ENCODE measurements at regions not wholly inside any gene's neighbourhood (a gene's known extent, or its start where the extent isn't known, plus 50 kb on each side); places are given as distances from the start of the nearest gene placed in this dataset.

DNA sequence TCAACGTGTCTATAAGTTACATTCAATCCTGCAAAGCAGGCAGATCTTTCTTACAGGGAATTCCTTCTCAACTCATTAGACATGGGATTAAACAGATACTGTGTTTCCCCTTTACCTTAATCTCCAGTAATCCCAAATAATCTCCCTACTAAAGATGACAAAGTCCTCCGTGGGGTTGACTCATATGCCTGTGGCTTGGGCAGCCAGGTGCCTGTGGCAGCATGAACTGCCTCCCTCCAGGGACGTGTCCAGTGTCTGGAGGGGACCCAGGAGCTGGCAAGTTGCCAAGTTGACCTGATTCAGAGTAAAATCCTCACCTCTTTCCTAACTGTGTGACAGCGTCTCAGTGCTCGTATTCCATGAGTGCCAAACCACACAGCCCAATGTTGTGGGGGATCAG is 94.6 kb upstream of the PTCH1 start:
- no peak for DNase-seq

- no peak for DNase-seq
These were observed 93.4 kb upstream of the PTCH1 start for GRCh38 chr9:95610006-95610785.

GRCh38 chr9:95609426-95609825 is 92.7 kb upstream of the PTCH1 start:
- no peak for DNase-seq

DNA sequence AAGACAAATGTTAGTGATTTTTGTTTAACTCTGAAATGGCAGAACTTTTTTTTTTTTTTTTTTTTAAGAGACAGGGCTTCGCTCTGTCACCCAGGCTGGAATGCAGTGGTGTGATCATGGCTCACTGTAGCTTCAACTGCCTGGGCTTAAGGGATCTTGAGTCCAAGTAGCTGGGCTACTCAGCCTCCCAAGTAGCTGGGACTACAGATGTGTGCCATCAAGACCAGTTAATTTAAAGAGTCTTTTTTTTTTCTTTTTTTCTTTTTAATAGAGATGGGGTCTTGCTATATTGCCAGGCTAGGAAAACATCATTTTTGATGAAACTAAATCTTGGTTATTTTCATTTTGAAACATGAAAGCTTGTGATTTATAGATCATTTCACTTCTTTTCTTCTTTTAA is 91.6 kb upstream of the PTCH1 start:
- no peak for DNase-seq

GRCh38 chr9:95607507-95607906 is 90.7 kb upstream of the PTCH1 start:
- no peak for DNase-seq

DNA sequence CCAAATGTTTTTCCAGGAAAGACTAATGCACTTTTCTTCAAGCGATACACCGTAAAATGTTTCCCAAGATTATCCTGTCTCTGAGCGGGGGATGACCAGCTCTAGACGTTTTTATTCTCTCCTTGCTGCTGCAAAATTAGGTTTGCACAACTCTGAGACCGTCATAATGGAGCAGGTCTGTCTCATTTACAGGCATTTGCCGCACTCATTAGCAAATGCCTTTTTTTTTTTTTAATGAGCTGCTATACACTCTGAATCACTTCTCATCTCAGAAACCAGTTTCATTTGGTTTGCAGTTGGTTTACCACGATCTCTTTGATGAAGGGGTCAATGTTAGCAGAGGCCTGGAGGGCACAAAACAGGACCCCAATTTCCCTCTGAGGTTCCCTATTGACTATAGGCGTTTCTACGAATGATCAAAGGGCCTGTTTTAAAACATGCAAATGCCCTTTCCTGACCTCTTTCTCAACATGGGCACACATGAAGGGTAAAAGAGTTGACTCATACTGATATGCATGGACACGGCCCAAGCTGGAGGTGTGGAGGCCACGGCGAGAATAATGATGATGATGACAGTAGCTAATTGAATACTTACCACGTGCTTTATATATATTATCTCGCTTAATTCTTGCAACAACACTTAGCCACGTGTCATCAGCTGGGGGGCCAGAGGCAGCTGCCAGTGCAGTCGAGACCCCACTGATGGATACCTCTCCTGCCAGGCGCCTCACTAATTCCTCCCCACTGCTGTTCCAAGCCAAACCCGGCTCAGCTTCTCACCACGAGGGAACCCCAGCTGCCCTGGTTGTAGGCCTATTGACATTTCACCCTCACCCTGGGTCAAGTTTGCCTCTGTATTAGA is 89.9 kb upstream of the PTCH1 start:
- no peak for DNase-seq

- no peak for DNase-seq
These were observed 89.2 kb upstream of the PTCH1 start for GRCh38 chr9:95605816-95606488.

- no peak for DNase-seq
These were observed 88.3 kb upstream of the PTCH1 start for GRCh38 chr9:95605101-95605500.

GRCh38 chr9:95598236-95598635 is 81.5 kb upstream of the PTCH1 start:
- no peak for DNase-seq

GRCh38 chr9:95595721-95596295 is 79.0 kb upstream of the PTCH1 start:
- DNase-seq = no peak

- DNase-seq = no peak
These were observed 76.2 kb upstream of the PTCH1 start for GRCh38 chr9:95592931-95593330.

- DNase-seq = no peak
These were observed 72.2 kb upstream of the PTCH1 start for GRCh38 chr9:95588724-95589588.

DNA sequence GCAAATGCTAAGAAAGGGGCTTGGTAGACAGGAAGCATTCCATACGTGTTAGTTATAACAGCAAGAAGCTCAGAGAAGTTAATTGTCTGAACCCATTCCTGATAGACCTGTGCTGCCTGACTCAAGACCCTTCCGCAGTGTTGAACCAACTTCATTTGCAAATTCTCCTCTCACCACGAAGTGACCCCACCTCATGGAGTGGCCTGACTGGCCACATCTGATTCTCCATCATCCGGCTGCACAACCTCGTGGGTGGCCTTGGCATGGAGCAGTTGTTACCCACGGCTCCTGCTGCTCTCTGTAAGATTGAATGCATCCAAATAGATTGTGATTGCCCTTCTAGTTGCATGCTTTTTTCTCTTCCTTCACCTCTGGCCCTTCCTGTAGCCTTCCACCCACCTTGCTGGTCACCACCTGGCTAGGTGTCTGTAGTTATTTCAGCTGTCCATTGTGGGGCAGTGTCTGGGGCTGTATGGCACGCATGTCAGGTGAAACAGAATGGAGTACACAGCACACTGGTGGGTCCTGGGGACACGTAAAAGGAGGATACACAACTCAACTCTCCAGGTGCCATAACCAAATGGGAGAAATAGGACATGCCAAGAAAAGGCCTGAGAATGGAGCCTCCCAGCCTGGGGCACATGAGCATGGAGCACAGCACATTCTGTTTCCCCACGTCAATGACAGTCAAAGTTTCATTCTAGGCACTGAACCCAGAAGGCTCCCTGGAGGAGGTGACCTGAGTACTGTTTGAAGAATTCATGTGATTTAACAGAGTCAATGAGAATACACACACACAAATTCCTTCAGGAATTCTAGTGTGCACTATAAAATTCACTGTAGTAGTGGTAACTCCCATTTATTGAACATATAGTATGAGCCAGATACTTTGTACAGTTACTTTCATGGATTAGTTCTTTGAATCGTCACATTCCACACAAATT is 70.5 kb upstream of the PTCH1 start:
- DNase-seq = no peak

DNA sequence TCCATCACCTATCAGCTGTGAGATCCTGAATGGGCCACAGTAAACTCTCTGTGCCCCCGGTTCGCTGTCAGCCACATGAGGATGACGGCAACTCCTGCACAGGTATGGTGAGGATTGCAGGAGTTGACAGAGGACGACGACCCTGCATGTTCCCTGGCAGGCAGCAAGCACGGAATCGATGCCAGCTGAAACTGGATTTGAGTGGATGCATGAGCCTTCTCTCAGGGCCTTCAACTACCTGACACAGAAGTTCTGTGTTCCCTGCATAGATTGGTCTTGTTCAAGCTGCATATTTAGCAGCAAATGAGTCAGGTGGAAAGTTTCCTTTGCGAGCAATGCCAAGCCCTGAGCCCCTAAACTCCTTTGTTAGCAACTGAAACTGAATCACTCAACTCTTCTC is 69.6 kb upstream of the PTCH1 start:
- no peak for DNase-seq

DNA sequence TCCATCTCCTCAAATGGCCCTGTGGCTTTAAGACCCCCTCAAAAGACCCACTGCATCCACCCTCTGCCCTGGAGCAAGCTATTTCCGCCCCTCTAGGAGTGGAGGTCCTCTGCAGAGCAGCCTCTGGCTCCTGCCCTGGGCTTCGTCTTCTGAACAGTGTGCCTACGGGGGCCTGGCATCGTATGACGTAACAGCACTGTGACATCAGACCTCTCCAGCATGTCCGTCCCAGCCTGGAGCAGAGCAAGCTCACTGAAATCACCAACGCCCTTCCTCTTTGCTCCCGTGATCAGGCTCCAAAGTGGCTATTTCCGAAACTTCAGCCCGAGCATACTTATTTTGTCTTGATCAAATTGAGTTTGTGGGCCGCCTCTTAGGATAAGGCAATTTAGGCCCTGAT is 69.1 kb upstream of the PTCH1 start:
- no peak for DNase-seq

- no peak for DNase-seq
These were observed 67.4 kb upstream of the PTCH1 start for GRCh38 chr9:95584176-95584575.

DNA sequence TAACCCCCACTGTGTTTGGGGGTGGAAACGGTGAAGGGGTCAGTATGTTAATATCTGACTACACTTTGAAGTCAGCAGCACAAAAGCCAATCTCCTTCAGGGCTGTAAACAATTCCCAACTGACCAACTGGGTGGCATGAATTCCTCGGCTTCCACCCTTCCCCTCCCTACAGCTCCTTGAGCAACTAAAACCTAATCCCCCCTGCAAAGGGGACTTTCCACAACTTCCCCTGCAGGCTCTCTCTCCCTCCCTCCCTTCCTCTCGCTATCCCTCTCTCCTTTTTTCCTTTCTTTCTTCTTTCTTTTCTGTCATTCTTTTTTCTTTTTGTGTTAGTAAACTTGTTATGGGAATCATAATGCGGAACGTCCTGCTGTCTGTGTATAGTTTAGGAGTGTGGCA is 65.1 kb upstream of the PTCH1 start:
- no peak for DNase-seq

- no peak for DNase-seq
These were observed 64.3 kb upstream of the PTCH1 start for GRCh38 chr9:95580812-95581761.

DNA sequence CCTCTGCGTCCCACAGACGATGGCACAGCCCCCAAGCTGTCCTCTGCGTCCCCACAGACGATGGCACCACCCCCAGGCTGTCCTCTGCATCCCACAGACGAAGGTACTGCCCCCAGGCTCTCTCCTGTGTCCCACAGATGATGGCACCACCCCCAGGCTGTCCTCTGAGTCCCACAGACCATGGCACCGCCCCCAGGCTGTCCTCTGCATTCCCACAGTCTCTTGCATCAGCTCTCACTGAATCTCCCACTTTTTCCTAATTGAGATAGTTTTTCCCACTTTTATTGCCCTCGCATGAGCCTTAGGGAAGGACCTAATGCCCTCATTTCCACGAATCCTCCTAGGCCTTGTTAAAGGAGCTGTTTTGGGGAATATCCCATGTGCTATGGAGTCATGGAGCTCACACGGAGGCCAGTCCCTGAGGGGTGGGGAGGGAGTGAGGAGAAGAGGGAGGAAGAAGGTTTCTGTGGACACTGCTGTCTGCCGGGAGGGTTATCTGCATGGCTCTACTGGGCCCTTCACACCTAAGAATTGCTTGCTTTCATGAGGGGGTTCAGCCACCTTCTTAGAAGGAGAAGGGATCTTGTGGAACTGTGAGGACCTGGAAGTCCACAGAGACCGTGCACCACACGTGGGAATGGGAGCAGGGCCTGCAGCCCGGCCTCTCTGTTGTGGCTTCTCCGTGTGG is 58.2 kb upstream of the PTCH1 start:
- no peak for DNase-seq

All from stimulated activated naive CD4-positive, alpha-beta T cell (primary cell).